WTC11 (cell line): ENCODE measurements at regions not wholly inside any gene's neighbourhood (a gene's known extent, or its start where the extent isn't known, plus 50 kb on each side); places are given as distances from the start of the nearest gene placed in this dataset.

ENCODE experiments used
- ATAC-seq: fragments of 200-7000 bp; cut with Tn5 transposase; 2 replicates; pipeline ENCODE4 v1.10.0; 2021; ENCODE audit warnings: mild to moderate bottlenecking, moderate library complexity
- CTCF ChIA-PET: fragments of 300-600 bp; sonication (Branson Sonifier 250); formaldehyde crosslinking; loops from one replicate; lab custom pipeline; 2021; ENCODE audit warnings: antibody characterized with exemption; lab: Charles Lee
- POLR2A ChIA-PET: fragments of 350-600 bp; sonication (Branson Sonifier 250); formaldehyde crosslinking; loops from one replicate; lab custom pipeline; 2021; ENCODE audit warnings: antibody characterized with exemption; lab: Charles Lee
- DNase-seq: peaks from one replicate; pipeline ENCODE4 v3.0.0; 2021; ENCODE audit warnings: low spot score
- H3K27ac Mint-ChIP-seq: 2 replicates; pipeline ENCODE4 v1.8.0; 2021; ENCODE audit warnings: mixed read lengths
- H3K27me3 Mint-ChIP-seq: 2 replicates; pipeline ENCODE4 v1.8.0; 2021; ENCODE audit warnings: low read depth, mild to moderate bottlenecking, moderate library complexity, mixed read lengths
- H3K36me3 Mint-ChIP-seq: 2 replicates; pipeline ENCODE4 v1.8.0; 2021; ENCODE audit warnings: mixed read lengths
- H3K4me1 Mint-ChIP-seq: 2 replicates; pipeline ENCODE4 v1.8.0; 2022; ENCODE audit warnings: mixed read lengths
- H3K4me3 Mint-ChIP-seq: 2 replicates; pipeline ENCODE4 v1.8.0; 2021; ENCODE audit warnings: mild to moderate bottlenecking, moderate library complexity, mixed read lengths
- H3K9me3 Mint-ChIP-seq: 2 replicates; pipeline ENCODE4 v1.8.0; 2021; ENCODE audit warnings: mixed read lengths
- ARID4B ChIP-seq: sonication (generic); formaldehyde crosslinking; IDR thresholded peaks from 2 replicates; pipeline ENCODE4 v1.8.0; 2023; ENCODE audit warnings: missing genetic modification reagents, mild to moderate bottlenecking, borderline replicate concordance
- FOXP4 ChIP-seq: sonication (generic); formaldehyde crosslinking; IDR thresholded peaks from 2 replicates; pipeline ENCODE4 v1.8.0; 2022; ENCODE audit warnings: mild to moderate bottlenecking, missing genetic modification reagents
- GRHL2 ChIP-seq: fragments of 250-450 bp; sonication (Bioruptor Pico); IDR thresholded peaks from 2 replicates; pipeline ENCODE4 v1.8.0; 2022; ENCODE audit warnings: mild to moderate bottlenecking, moderate library complexity; ENCODE audit not compliant: insufficient replicate concordance, severe bottlenecking
- HMGXB4 ChIP-seq: sonication (generic); formaldehyde crosslinking; IDR thresholded peaks from 2 replicates; pipeline ENCODE4 v1.8.1; 2023; ENCODE audit warnings: mild to moderate bottlenecking, moderate library complexity, missing genetic modification reagents
- IRF2 ChIP-seq: sonication (generic); formaldehyde crosslinking; IDR thresholded peaks from 2 replicates; pipeline ENCODE4 v1.8.0; 2022; ENCODE audit warnings: low read depth, missing genetic modification reagents, borderline replicate concordance
- JAZF1 ChIP-seq: fragments of 250-450 bp; sonication (Bioruptor Pico); IDR thresholded peaks from 2 replicates; pipeline ENCODE4 v1.9.0; 2021; ENCODE audit warnings: moderate library complexity, mild to moderate bottlenecking, inconsistent platforms
- MAX ChIP-seq: sonication (generic); formaldehyde crosslinking; IDR thresholded peaks from 2 replicates; pipeline ENCODE4 v1.8.0; 2022; ENCODE audit warnings: mild to moderate bottlenecking, missing genetic modification reagents
- MXD4 ChIP-seq: fragments of 250-450 bp; sonication (Bioruptor Pico); IDR thresholded peaks from 2 replicates; pipeline ENCODE4 v1.8.0; 2021; ENCODE audit warnings: mild to moderate bottlenecking, moderate library complexity, borderline replicate concordance
- MYBL2 ChIP-seq: sonication (generic); formaldehyde crosslinking; IDR thresholded peaks from 2 replicates; pipeline ENCODE4 v1.8.1; 2023; ENCODE audit warnings: mild to moderate bottlenecking, moderate library complexity, missing genetic modification reagents
- NFYB ChIP-seq: sonication (generic); formaldehyde crosslinking; conservative IDR thresholded peaks from 2 replicates; pipeline ENCODE4 v1.8.0; 2022; ENCODE audit warnings: low read depth, missing genetic modification reagents
- NR2C2 ChIP-seq: sonication (generic); formaldehyde crosslinking; IDR thresholded peaks from 2 replicates; pipeline ENCODE4 v1.8.0; 2022; ENCODE audit warnings: mild to moderate bottlenecking, missing genetic modification reagents
- RORB ChIP-seq: fragments of 250-450 bp; sonication (Bioruptor Pico); IDR thresholded peaks from 2 replicates; pipeline ENCODE4 v1.9.0; 2021; ENCODE audit warnings: mild to moderate bottlenecking
- SP1 ChIP-seq: sonication (generic); formaldehyde crosslinking; conservative IDR thresholded peaks from 2 replicates; pipeline ENCODE4 v1.8.1; 2022; ENCODE audit warnings: missing genetic modification reagents
- TEAD4 ChIP-seq: sonication (generic); formaldehyde crosslinking; IDR thresholded peaks from 2 replicates; pipeline ENCODE4 v1.8.0; 2022; ENCODE audit warnings: mild to moderate bottlenecking, missing genetic modification reagents
- ZBTB21 ChIP-seq: sonication (generic); formaldehyde crosslinking; IDR thresholded peaks from 2 replicates; pipeline ENCODE4 v1.8.1; 2023; ENCODE audit warnings: mild to moderate bottlenecking, missing genetic modification reagents, borderline replicate concordance
- ZNF121 ChIP-seq: sonication (generic); formaldehyde crosslinking; IDR thresholded peaks from 2 replicates; pipeline ENCODE4 v1.8.0; 2023; ENCODE audit warnings: missing genetic modification reagents
- ZNF219 ChIP-seq: sonication (generic); formaldehyde crosslinking; IDR thresholded peaks from 2 replicates; pipeline ENCODE4 v1.8.0; 2023; ENCODE audit warnings: missing genetic modification reagents, mild to moderate bottlenecking, borderline replicate concordance
- ZNF317 ChIP-seq: sonication (generic); formaldehyde crosslinking; IDR thresholded peaks from 2 replicates; pipeline ENCODE4 v1.8.1; 2023; ENCODE audit warnings: low read depth, mild to moderate bottlenecking, moderate library complexity, missing genetic modification reagents, borderline replicate concordance
- ZNF425 ChIP-seq: fragments of 250-450 bp; sonication (Bioruptor Pico); conservative IDR thresholded peaks from 2 replicates; pipeline ENCODE4 v1.9.0; 2021; ENCODE audit warnings: mild to moderate bottlenecking
- ZSCAN18 ChIP-seq: fragments of 250-450 bp; sonication (Bioruptor Pico); IDR thresholded peaks from 2 replicates; pipeline ENCODE4 v2.1.2; 2022; ENCODE audit warnings: mild to moderate bottlenecking, moderate library complexity

- TF ChIP-seq NR2C2 (CRISPR knock-in tag) (no peak), ZBTB21 (CRISPR knock-in tag) (no peak), MYBL2 (CRISPR knock-in tag) (no peak), MAX (CRISPR knock-in tag) (no peak), ZNF121 (CRISPR knock-in tag) (no peak), ZSCAN18 (CRISPR knock-in tag) (no peak), SP1 (CRISPR knock-in tag) (no peak), ARID4B (CRISPR knock-in tag) (no peak), NFYB (CRISPR knock-in tag) (no peak), IRF2 (CRISPR knock-in tag) (no peak), ZNF219 (no peak), ZNF317 (CRISPR knock-in tag) (no peak), RORB (CRISPR knock-in tag) (no peak), GRHL2 (CRISPR knock-in tag) (no peak), MXD4 (CRISPR knock-in tag) (no peak), HMGXB4 (no peak), FOXP4 (no peak), TEAD4 (CRISPR knock-in tag) (no peak), JAZF1 (CRISPR knock-in tag) (no peak), ZNF425 (CRISPR knock-in tag) (no peak)
- no peaks in the 10 kb centered on the region for H3K36me3 Mint-ChIP-seq
- CTCF ChIA-PET: no interaction called here
- no peaks in the 10 kb centered on the region for H3K27me3 Mint-ChIP-seq
- peaks cover 8% of the 10 kb centered on the region for H3K4me1 Mint-ChIP-seq
- no peak overlapping the region for H3K4me3 Mint-ChIP-seq
- H3K27ac Mint-ChIP-seq: no peak overlapping the region
- ATAC-seq (no peak), DNase-seq (no peak)
- H3K9me3 Mint-ChIP-seq: no peaks in the 10 kb centered on the region
- POLR2A ChIA-PET: no interaction called here
Measured at GRCh38 chr2:19503406-19503805, 145.0 kb upstream of the OSR1 start.
